ENCODE measurements at regions not wholly inside any gene's neighbourhood (a gene's known extent, or its start where the extent isn't known, plus 50 kb on each side); places are given as distances from the start of the nearest gene placed in this dataset.
"Not testable (repeated sequence)": the region's sequence is repeated elsewhere in the genome, so short reads cannot be mapped to it uniquely, and the experiment has no call there.

DNA sequence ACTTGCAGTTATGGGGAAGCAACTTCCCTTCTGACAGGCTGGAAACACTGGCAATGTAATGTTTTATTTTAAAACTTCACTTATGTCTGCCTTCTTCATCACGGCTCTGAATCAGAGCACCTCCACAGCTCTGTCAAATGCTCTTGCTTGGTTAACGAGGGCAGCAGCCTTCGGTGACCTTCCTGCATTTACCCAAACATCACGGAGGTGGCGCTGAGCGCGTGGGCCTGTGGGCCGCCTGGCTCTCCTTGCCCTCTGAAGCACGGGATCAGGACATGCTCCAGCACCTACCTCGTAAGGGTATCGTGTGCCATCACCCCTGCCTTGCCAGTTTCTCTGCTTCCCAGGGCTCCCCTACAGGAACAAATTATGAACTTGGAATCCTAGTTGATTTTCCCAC lies 310.0 kb downstream of the TEX29 start:
- no peak for DNase-seq (ENCODE audit: low read depth in 3 of 3, low spot score in 2 of 3)

DNA sequence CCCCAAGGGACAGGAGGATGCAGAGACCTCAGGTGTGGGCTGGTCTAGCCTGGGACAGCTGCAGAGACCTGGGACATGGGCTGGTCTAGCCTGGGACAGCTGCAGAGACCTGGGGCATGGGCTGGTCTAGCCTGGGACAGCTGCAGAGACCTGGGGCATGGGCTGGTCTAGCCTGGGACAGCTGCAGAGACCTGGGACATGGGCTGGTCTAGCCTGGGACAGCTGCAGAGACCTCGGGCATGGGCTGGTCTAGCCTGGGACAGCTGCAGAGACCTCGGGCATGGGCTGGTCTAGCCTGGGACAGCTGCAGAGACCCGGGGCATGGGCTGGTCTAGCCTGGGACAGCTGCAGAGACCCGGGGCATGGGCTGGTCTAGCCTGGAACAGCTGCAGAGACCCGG lies 310.8 kb downstream of the TEX29 start:
- DNase-seq (ENCODE audit: low read depth in 3 of 3, low spot score in 2 of 3) = not testable (repeated sequence)

DNA sequence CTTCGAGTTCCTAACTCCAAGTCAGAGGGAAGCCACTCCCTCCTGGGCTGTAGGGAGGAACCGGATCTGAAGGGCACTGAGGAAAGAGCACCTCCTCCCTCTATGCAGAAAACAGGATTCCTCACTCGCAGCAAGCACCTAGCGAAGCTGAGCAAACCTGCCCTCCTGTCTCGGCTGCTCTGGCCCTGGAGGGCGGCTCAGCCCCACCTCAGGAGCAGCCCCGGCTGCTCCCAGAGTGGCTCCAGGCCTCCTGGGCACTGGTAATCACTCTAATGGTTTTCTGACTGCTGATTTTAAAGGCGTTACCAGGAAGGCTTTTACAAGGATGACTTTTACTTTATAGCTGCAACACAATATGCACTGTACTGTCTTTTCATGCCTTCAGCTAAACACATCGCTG lies 312.5 kb downstream of the TEX29 start:
- no peak for DNase-seq (ENCODE audit: low read depth in 3 of 3, low spot score in 2 of 3)

DNA sequence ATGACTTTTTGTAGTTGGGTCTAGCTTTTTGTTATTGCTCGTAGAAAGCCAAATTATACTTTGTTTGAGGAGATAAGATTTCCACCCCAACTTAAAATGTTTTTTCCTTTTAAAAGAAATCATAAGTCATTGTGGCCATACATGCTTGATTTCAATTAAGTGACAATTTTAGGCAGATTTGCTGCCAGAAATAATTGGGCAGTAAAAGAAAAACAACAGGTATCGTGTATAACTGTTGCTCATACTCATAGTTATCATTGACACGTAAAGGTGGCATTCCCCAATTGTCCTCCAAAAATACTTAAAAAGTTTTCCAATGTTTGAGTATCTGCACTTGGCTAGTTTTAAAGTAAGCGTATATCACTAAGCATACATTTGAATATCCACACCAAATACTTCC lies 313.0 kb downstream of the TEX29 start:
- DNase-seq (ENCODE audit: low read depth in 3 of 3, low spot score in 2 of 3) = no peak

DNA sequence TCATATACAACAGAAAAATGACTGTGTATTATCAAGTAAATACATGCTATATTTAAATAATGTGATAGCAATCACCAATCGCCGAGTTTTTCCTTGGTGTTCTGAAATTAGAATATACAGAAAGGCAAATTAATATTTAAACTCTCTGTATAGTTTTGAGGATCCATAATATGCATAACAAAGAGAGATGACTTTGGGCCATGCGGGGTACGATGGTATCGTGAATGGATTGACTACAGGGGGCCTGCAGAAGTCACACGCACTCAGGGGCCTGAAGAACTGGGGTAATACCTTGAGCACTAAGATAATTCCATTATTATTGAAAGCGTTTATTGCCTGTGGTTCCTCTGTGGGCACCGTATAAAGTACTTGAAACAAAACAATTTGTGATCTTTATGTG lies 314.0 kb downstream of the TEX29 start:
- no peak for DNase-seq (ENCODE audit: low read depth in 3 of 3, low spot score in 2 of 3)

DNA sequence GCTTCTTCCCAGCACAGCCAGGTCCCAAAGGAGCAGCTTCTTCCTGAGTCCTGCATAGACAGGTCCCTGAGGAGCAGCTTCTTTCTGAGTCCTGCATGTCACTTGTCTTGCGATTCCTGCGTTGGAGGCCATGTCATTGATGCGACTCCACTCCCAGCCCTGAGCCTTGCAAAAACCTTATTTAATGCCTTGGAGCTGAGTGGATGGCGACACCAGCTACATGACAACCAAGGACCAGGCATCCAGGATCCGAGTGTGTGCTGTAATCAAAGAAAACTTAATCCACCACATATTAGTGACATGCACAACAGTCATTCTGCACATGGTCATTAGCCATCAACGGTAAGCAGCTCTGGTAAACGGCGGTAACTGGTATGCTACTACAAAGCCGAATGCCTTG lies 315.8 kb downstream of the TEX29 start:
- DNase-seq (ENCODE audit: low read depth in 3 of 3, low spot score in 2 of 3) = no peak

DNA sequence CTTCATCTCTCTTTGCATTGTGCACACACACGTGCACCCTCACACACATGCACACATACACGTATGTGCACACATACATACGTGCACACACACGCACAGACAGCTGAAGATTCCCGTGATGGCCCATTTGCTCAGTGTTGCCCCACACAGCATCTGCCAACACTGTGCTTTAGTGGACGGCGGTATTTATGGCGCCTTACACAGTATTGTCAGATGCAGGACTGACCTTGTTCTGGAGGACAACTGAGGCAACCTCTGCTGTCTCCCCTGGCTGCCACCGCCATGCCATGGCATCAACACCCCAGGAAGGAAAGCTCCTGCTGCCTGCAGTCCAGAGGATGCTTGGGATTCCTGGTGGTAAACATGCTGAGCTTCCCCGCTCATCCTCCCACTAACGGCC lies 316.4 kb downstream of the TEX29 start:
- no peak for DNase-seq (ENCODE audit: low read depth in 3 of 3, low spot score in 2 of 3)

DNA sequence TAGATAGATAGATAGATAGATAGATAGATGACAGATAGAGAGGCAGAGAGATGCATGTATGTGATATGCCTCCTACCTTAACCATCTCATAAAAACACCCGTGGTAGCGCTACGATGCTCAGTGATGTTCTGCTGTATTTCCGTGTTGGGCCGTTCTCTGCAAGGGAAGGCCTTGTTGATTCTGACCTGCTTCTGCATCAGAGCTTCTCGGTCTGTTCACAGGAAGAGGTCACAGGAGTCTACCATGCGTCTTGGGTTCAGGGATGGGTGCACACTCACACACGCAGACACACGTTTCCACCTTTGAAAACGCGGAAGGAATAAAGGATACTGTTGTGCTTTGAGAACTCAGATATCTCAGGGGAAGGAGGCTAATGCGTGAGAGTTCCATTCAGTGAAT lies 316.9 kb downstream of the TEX29 start:
- DNase-seq (ENCODE audit: low read depth in 3 of 3, low spot score in 2 of 3) = no peak

DNA sequence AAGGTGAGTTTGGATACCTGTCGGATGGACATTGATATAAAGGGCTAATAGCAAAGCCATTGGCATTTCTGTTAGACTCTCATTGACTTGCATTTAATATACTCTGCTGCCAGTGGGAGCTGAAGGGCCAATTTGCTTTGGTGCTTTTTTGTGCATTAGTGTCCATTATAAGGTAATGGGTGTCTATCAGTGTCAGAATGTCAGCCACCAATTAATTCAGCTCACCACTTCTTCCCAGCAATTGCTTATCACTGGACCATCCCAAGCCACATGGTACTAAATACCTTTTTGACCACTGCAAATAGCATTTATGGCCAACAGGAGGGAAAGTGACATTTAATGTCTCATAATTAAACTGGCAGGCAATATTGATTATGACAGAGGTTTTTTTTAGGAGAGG lies 317.8 kb downstream of the TEX29 start:
- no peak for DNase-seq (ENCODE audit: low read depth in 3 of 3, low spot score in 2 of 3)

DNA sequence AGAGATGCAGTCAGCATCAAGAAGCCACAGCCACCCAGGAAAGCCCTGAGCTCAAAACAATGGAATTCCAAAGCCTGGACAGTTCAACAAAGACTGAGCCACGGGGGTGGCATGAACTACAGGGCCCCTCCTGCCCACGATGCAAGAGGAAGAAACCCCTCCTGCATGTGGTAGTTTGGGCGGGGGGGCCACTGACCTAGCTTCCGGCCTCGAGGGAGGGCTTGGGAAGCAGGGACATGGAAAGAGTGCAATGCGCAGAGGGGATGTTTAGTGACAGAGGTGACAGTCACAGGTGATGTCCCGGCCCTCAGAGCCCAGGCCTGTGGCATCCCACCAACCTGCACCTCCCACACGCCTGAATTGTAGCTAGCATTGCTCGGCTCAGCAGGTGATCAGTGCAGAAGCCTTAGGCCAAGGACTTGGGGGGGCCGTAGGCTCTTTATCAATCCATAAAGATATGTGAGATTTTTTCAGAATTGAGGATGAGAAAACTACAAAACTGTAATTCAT lies 318.8 kb downstream of the TEX29 start:
- DNase-seq (ENCODE audit: low read depth in 3 of 3, low spot score in 2 of 3) = no peak

DNA sequence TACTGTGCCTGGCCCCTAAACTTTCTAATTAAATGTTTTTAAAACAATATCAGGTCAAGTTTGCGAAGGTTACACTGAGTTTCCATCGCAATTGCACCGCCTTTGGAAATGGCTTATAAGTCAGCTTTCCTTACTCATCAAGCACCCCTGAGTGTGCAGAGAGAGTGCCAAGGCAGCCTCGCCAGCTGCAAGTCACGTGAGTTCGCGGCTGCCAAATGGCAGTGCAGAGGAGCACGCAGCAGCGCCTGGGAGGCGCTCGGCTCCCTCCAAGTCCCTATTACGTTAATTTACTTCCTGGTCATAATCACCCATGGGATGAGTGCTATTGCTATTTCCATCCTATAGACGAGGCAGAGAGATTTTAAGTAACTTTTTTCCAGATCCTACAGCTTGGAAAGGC lies 319.6 kb downstream of the TEX29 start:
- DNase-seq (ENCODE audit: low read depth in 3 of 3, low spot score in 2 of 3) = no peak

DNA sequence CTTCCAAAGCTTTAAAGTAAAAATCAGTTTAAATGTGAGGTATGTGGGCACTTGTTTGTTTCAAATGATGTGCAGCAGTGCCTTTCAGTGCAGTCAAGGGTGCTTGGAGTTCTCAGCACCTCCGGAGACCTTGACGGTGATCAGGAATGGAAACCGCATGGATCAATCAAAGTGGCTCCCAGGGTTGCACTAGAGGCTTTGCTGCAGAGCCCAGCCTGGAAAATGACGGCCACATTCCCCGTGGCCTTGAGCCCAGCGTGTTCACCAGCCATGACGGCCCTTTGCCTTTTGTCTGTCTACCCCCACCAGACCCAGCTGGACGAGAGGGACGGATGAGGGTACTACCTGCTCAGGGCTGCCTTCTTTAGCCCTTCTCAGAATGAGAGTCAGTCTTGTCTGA lies 320.0 kb downstream of the TEX29 start:
- DNase-seq (ENCODE audit: low read depth in 3 of 3, low spot score in 2 of 3) = no peak

DNA sequence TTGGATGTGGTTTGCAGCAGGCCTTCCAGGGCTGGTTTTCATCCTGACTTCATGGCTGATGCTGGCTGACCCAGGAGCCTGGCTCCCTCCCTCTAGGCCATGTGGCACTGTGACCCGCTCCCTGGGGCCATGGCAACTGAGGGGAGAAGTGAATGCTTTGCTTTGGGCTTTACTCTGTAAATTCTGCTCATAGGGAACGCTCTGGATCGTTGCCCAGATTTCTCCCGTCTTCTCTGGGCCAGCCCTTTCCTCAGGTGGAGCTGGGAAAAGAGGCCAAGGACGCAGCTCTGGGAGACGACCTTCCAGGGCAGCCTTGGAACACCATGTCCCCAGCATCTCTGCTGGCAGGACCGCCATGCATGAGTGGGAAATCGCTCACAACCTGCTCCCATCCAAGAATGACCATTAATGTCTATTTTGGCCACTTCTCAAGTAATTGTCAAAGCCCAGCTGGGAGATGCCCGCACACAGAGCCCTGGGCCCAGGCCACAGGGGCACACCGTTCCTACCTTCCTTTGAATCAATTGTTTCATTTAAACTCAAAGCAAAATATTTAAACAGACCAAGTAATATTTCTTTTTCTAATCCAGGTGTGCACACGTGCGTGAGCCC lies 321.8 kb downstream of the TEX29 start:
- no peak for DNase-seq (ENCODE audit: low read depth in 3 of 3, low spot score in 2 of 3)

DNA sequence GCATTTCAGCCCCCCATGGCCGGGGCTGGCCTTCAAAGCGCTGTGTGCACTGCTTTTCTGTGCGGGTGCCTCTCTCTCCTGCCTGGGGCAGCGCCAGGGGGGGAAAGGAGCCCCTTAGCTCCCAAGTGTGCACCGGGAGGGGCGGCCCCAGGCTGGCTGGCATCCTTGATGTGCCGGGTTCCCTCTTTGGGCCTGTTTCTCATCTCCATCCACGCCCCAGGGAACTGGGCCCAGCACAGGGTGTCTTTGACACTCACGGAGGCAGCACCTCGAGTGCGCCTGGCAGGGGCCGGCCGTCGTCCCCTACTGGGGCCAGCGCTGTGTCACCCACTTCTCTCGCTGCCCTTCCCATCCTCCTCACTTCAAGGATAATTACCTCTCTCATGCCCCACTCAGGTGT lies 324.3 kb downstream of the TEX29 start:
- DNase-seq (ENCODE audit: low read depth in 3 of 3, low spot score in 2 of 3) = no peak

DNA sequence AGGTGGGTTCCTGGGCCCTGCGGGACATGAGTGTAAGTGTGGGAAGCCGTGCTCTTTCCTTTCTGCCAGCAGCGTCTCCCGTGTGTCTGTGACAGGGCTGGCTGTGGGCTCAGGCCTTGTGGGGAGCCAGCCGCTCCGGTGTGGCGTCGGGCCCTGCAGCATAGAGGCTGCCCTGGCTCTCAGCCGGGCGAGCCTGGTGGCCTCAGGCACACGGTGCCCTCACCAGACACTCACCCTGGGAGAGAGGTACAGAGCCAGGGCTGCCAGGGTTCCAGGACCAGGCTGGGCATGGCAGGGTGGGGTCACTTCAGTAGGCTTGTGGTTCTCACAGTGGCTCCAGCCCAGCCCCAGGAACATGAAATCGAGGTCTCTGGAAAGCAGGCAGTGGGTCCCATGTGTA lies 324.8 kb downstream of the TEX29 start:
- no peak for DNase-seq (ENCODE audit: low read depth in 3 of 3, low spot score in 2 of 3)

DNA sequence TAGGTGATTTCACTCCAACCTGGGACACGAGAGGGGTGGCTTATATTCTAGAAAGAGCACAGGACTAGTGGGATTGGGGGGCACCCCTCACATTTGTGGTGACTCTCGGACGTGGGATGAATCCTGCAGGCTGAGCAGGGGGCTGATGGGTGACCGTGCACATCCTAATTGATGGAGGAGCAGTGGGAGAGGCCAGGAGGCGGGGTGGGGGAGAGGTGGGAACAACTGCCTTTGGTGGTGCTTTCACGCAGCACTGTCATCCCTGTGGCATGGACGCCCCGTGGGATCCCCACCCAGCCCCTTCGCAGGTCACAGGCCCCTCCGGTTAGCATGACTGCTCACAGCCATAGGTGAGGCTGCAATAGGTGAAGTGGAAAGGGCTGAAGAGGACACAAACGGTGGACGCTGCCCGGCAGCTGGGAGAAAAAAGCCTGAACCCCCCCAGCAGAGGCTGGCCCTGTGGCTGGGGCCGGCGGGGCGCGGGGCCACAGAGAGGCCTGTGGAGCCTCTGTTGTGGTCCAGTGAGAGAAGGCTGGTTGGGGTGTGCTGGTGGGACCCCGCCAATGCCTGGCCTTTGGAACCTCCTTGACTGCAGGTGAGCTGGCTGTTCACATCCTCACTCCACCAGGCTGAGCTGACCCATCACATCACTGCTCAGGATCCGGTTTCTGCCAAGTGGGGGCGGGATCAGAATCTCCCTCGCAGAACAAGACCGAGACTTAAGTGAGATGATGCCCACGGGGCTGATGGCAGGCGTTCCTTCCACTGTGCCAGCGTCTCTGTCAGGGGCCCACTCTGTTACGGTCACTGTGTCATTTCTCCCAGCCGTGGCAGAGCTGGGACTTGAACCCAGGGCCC lies 325.4 kb downstream of the TEX29 start:
- DNase-seq (ENCODE audit: low read depth in 3 of 3, low spot score in 2 of 3) = no peak

DNA sequence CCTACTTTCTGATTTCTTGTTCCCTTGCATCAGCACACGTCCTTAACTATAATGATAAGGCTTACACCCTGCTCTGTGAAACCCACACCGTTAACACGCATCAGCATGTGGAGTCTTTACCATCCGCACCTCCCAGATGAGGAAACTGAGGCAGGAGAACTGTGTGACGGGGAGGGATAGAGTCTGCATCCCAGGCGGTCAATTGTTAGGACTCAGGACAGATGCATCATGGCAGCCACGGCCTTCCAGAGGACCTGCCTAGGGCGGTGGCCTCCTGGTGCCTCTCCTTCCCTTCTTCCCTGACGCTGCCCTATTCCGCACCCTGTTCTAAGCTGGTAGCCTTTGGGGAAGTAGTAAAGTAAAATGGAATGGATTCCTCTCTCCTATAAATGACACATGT lies 326.0 kb downstream of the TEX29 start:
- no peak for DNase-seq (ENCODE audit: low read depth in 3 of 3, low spot score in 2 of 3)

DNA sequence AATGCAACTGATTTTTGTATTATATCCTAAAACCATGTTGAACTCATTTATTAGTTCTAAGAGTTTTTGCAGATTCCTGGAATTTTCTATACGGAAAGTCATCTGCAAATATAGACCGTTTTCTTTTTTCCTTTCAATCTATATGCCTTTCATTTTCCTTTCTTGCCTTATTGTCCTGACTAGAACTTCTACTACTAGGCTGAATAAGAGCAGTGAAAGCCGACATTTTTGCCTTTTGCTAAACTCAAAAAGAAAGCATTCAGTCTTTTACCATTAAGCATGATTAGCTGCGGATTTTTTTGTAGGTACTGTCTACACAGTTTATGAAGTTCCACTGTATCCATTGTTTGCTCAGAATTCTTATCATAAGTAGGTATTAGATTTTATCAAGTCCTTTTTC lies 328.4 kb downstream of the TEX29 start:
- DNase-seq (ENCODE audit: low read depth in 3 of 3, low spot score in 2 of 3) = no peak

DNA sequence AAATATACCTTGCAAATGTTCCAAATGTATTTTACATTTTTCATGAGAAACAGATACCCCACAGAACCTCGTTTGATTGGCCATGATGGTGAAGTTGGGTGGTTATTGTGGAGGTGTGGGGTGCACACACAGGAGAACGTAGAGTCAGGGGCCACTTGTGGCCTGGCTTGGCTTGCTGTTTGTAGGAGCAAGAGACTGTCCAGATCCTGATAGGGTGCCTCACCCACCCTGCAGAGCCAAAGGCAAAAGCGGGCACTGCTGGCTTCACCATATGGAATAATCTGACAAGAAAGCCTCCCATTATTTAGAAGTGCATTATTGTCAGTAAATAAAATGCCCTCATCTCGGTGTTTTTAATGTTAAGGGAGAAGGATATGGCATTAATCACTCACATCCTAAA lies 330.2 kb downstream of the TEX29 start:
- DNase-seq (ENCODE audit: low read depth in 3 of 3, low spot score in 2 of 3) = no peak

DNA sequence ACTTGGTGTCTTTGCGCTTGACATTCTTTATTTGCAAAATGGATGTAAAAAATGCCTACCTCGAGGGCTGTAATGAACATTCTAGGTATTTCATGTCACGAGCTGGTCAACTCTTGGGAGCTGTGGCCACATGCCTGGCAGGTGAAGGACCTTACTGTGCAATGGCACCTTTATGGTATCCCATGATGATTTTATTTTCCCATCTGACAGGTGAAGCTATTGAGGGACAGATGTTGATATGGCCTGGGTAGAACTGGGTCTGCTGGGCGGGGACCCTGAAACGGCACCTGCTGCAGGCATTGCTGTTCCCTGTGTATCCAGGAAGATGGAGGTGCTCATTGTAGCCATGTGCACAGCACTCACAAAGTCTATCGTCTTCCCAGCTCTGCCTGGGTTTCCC lies 332.2 kb downstream of the TEX29 start:
- DNase-seq (ENCODE audit: low read depth in 3 of 3, low spot score in 2 of 3) = no peak

DNA sequence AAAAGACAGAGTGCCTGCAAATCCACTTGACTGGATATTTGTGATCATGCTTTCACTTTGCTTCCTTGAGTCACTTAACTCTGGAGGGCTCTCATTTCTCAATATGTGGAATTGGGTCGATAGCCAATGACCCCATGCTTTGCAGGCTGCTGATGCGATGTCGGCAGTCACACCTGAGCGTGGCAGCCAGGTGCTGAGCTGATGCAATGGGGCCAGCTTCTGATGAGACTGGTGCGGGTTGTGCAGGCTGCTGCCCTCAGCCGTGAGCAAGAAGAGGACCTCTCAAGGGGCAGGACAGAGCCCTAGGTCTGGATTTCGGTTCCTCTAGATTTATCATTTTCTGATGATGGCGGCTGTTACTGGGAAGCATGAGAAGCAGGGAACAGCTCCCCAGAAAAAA lies 334.1 kb downstream of the TEX29 start:
- DNase-seq (ENCODE audit: low read depth in 3 of 3, low spot score in 2 of 3) = no peak

DNA sequence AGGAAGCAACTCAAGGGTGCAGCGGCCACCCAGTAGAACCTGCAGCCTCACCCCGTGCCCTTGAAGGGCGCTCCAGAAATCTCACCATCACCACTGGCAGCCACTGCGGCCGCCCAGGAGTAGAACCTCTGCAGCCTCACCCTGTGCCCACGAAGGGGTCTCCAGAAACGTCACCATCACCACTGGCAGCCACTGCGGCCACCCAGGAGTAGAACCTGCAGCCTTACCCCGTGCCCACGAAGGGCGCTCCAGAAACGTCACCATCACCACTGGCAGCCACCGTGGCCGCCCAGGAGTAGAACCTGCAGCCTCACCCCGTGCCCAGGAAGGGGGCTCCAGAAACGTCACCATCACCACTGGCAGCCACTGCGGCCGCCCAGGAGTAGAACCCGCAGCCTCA lies 336.0 kb downstream of the TEX29 start:
- no peak for DNase-seq (ENCODE audit: low read depth in 3 of 3, low spot score in 2 of 3)
